GM12873 (cell line): ENCODE measurements at regions not wholly inside any gene's neighbourhood (a gene's known extent, or its start where the extent isn't known, plus 50 kb on each side); places are given as distances from the start of the nearest gene placed in this dataset.

Experiments used
- CTCF ChIP-seq: IDR thresholded peaks from 2 replicates; pipeline ENCODE4 v1.5.1; 2012; ENCODE audit warnings: low read depth, mild to moderate bottlenecking, moderate library complexity, low read length, control low read depth; ENCODE audit not compliant: insufficient read depth; ENCODE audit errors: missing control alignments

- TF ChIP-seq CTCF: no peak
Observed at GRCh38 chr7:153521370-153521769, 530.8 kb upstream of the DPP6 start.

DNA sequence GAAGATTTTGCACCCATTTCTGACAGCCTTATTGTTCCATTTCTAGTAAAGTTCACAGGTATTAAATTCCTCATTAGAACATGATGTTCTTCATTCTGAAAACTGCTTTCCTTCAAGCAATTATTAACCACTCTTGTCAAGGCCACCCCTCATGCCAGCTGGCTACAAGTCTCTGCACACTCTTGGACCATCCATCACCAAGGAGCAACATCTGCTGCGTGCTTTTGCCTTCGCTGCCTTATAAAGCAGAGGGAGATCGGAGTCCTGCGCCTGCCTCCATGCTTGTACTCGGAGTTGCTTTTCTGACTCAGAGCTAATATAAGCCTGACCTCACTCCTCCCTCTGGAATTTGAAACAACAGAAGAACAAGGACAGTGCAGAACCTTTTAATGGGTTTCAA, 529.9 kb upstream of the DPP6 start:
- TF ChIP-seq CTCF: no peak

GRCh38 chr7:153523320-153524015, 528.7 kb upstream of the DPP6 start:
- TF ChIP-seq CTCF: no peak

DNA sequence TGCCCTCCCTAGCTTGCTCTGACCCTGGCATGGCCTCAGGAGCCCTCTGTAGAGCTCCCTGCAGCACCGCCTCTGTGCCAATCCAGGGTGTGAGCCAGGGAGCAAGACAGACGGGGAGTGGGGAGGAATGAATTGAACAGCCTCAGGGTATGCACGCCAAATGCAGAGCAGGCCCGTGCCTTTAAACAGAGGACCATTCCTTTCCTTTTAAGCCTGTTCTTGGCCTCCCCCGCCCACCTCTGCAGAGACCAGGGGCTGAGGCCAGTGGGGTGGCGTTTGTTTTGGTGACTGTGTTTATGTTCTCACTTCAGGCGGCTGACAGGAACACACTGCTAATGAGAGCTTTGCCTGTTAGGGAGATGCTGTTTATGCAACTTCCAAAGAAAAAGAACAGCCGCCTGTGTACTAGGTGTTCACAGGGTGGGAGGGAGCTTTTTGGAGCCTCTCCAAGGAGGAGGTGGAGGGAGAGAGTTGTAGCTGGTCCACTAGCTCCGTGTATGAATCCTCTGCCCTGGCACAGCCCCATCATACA, 528.1 kb upstream of the DPP6 start:
- no peak for TF ChIP-seq CTCF

DNA sequence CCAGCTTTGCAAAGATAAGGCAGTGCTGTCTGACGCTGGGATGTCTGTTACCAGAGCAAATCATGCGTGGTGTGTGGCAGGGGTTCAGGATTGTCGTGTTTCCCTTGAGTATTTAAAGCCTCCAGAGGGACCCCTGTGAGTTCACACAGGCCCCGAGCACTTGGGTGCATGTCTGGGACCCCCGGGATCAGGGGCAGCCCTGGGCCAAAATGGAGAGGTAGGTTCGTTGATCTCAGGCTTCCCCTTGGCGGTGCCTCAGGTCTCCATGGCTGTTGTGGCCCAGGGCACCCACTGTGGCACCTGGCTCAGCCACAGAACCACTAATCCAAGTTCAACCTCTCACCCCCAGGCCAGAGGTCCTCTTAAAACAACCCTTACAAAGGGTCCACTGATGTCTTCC, 523.1 kb upstream of the DPP6 start:
- TF ChIP-seq CTCF: no peak

DNA sequence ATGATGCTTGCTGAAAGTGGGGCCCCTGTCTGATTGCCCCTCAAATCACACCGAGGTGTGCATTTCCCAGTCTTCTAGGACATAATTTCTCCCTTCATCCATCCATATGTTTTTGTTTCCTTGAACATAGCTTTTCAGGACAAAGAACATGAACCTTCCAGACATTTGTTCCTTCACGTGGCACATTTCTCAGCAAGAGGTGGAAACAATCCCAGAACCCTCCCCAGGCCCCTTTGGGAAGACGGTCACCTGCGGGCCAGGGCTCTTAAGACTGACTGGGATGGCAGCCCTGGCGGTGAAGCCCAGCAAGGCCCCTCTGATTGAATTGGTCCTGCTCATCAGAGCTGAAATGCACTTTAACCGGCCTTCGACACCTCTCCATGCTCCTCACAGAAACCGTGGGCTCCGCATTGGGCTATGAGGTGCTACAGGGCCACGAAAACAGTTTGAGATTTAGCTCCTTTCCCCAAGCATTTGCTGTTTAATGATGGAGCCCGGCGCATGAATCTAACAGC, 522.5 kb upstream of the DPP6 start:
- TF ChIP-seq CTCF: no peak

GRCh38 chr7:153530441-153530840, 521.8 kb upstream of the DPP6 start:
- TF ChIP-seq CTCF: no peak
